Uterus (tissue), 2 donors: ENCODE measurements at regions not wholly inside any gene's neighbourhood (a gene's known extent, or its start where the extent isn't known, plus 50 kb on each side); places are given as distances from the start of the nearest gene placed in this dataset.

Experiments used
- CTCF ChIP-seq, 4 experiments: fragments of 200-600 bp in 2 of 4; fragments of 450-650 bp in 2 of 4; sonication (generic) in 2 of 4; IDR thresholded peaks; one replicate each; pipeline ENCODE4 v1.5.1; 2016 to 2019; ENCODE audit warnings: antibody characterized with exemption in 4 of 4, mild to moderate bottlenecking in 2 of 4, moderate library complexity in 1 of 4
- POLR2A ChIP-seq, 2 donors: fragments of 450-650 bp; IDR thresholded peaks; one replicate each; pipeline ENCODE4 v1.6.1; 2016; ENCODE audit warnings: antibody characterized with exemption in 2 of 2, mild to moderate bottlenecking in 1 of 2, moderate library complexity in 1 of 2

DNA sequence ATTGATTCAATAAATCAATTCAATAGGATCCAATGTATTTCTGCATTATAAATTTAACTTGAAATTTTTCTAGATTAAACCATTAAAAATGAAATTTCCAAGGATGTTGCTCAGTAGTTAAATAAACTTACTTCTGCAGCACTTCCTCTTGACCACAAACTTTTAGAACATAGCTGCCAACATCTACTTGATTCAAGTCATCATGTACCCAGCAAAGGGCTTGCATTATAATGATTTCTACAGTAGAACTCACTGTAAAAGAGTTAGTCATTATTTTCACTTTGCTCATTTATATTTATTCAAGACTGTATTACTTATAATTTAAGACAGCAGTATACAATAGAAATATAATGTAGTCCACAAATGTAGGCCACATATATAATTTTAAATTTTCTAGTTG lies 59.2 kb downstream of the PIK3C2A start:
- TF ChIP-seq CTCF (IDR thresholded peaks at IDR 0.05) = no peak
- TF ChIP-seq POLR2A (IDR thresholded peaks at IDR 0.05) = no peak
